Glutamatergic neuron (in vitro differentiated cells): ENCODE measurements at regions not wholly inside any gene's neighbourhood (a gene's known extent, or its start where the extent isn't known, plus 50 kb on each side); places are given as distances from the start of the nearest gene placed in this dataset.

Source experiments
- DNase-seq: peaks from one replicate; pipeline ENCODE4 v3.0.0; 2022
- H3K27ac Mint-ChIP-seq: one replicate; pipeline ENCODE4 v1.8.0; 2020; ENCODE audit warnings: mild to moderate bottlenecking, mixed read lengths, inconsistent platforms; ENCODE audit not compliant: unreplicated experiment
- H3K27me3 Mint-ChIP-seq: one replicate; pipeline ENCODE4 v1.8.0; 2020; ENCODE audit warnings: mild to moderate bottlenecking, moderate library complexity, mixed read lengths, inconsistent platforms; ENCODE audit not compliant: unreplicated experiment
- H3K36me3 Mint-ChIP-seq: one replicate; pipeline ENCODE4 v1.8.0; 2020; ENCODE audit warnings: mild to moderate bottlenecking, mixed read lengths, inconsistent platforms; ENCODE audit not compliant: unreplicated experiment
- H3K4me1 Mint-ChIP-seq: one replicate; pipeline ENCODE4 v1.8.0; 2020; ENCODE audit warnings: mild to moderate bottlenecking, low read depth, mixed read lengths, inconsistent platforms; ENCODE audit not compliant: unreplicated experiment
- H3K4me3 Mint-ChIP-seq: one replicate; pipeline ENCODE4 v1.8.0; 2020; ENCODE audit warnings: mild to moderate bottlenecking, mixed read lengths, inconsistent platforms; ENCODE audit not compliant: unreplicated experiment
- H3K9me3 Mint-ChIP-seq: one replicate; pipeline ENCODE4 v1.8.0; 2020; ENCODE audit warnings: mild to moderate bottlenecking, moderate library complexity, mixed read lengths, inconsistent platforms; ENCODE audit not compliant: unreplicated experiment
- TF ChIP-seq, protein P1 (sequence below): fragments of 200-600 bp; sonication (generic); IDR thresholded peaks from one replicate; pipeline ENCODE4 v1.5.0; 2021; ENCODE audit not compliant: partially characterized antibody, unreplicated experiment

DNA sequence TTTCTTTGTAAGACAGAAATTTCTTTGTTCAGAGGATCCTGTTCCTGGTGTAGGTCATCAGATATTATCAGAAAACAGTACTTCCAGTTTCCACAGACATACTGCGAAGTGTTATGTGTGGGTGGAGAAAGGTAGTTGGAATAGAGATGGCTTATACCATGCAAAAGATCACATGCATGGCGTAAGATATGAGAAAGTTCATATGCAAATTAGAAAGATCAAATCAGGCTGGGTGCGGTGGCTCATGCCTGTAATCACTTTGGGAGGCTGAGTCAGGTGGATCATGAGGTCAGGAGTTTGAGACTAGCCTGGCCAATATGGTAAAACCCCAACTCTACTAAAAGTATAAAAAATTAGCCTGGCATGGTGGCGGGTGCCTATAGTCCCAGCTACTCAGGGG is 65.2 kb upstream of the GLIS3 start:
- Mint-ChIP-seq H3K27ac (no peak overlapping the region), H3K4me3 (no peak overlapping the region), H3K4me1 (no peaks in the 10 kb centered on the region), H3K9me3 (peaks cover 1% of the 10 kb centered on the region), H3K36me3 (no peaks in the 10 kb centered on the region), H3K27me3 (no peaks in the 10 kb centered on the region)
- TF ChIP-seq, protein P1, sequence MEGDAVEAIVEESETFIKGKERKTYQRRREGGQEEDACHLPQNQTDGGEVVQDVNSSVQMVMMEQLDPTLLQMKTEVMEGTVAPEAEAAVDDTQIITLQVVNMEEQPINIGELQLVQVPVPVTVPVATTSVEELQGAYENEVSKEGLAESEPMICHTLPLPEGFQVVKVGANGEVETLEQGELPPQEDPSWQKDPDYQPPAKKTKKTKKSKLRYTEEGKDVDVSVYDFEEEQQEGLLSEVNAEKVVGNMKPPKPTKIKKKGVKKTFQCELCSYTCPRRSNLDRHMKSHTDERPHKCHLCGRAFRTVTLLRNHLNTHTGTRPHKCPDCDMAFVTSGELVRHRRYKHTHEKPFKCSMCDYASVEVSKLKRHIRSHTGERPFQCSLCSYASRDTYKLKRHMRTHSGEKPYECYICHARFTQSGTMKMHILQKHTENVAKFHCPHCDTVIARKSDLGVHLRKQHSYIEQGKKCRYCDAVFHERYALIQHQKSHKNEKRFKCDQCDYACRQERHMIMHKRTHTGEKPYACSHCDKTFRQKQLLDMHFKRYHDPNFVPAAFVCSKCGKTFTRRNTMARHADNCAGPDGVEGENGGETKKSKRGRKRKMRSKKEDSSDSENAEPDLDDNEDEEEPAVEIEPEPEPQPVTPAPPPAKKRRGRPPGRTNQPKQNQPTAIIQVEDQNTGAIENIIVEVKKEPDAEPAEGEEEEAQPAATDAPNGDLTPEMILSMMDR = no peak
- DNase-seq = no peak

DNA sequence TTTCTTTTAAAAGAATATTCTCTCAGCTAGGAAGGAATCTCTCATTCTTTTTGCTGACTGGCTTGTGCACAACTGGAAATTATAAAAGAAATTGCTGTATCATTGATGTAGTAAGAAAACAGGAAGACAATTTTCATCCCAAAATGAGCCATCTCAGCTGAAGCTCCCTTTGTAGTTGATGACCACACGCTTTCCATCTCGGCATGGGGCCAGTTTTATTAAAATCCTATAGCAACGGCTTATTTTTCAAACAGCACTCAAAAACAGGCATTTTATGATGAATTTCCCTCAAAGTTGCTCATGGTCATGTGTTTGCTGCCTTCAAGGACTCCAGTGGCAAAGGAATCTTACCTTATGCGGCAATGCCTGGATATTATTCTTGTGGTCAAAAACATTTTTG is 62.4 kb upstream of the GLIS3 start:
- DNase-seq = no peak
- no peaks in the 10 kb centered on the region for H3K36me3 Mint-ChIP-seq
- TF ChIP-seq, protein P1 = no peak
- no peak overlapping the region for H3K4me3 Mint-ChIP-seq
- peaks cover 1% of the 10 kb centered on the region for H3K9me3 Mint-ChIP-seq
- no peaks in the 10 kb centered on the region for H3K27me3 Mint-ChIP-seq
- H3K4me1 Mint-ChIP-seq = no peaks in the 10 kb centered on the region
- H3K27ac Mint-ChIP-seq = no peak overlapping the region

DNA sequence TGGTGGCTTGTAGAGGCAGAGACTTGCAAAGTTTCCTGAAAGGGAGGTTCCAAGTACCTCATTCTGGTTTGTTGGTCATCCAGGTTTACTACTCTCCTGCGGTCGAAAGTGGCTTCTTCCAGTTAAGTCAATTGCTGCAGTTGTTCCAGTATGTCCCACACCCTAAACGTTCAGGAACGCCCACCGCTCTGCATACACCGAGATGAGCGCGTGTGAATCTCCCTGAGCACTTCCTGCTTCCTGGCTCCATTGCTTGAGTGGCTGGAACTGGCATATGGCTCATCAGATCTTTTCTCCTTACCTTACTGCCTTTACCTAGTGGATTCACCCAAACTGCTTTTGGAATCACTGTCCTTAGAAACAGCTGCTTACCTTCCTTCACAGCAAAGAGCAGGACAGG is 59.1 kb upstream of the GLIS3 start:
- no peak overlapping the region for H3K27ac Mint-ChIP-seq
- no peak for DNase-seq
- no peaks in the 10 kb centered on the region for H3K4me1 Mint-ChIP-seq
- H3K9me3 Mint-ChIP-seq = peaks cover 1% of the 10 kb centered on the region
- TF ChIP-seq, protein P1 = no peak
- H3K4me3 Mint-ChIP-seq = no peak overlapping the region
- H3K36me3 Mint-ChIP-seq = no peaks in the 10 kb centered on the region
- no peaks in the 10 kb centered on the region for H3K27me3 Mint-ChIP-seq

DNA sequence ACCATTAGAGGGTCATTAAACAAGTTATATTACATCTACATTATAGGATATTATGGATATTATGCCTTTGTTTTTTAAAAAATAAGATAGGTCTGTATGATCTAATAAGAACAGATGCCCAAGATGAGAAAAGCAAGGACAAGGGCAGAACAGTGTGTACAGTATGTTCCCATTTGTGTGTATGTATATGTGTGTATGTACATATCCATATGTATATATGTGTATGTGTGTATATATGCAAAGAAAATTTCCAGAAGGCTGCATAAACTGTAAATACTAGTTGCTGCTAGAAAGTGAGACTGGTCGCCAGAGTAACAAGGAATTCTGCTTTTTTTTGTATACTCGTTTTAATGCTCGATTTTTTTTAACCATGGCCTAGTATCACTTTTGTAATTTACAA is 58.1 kb upstream of the GLIS3 start:
- no peaks in the 10 kb centered on the region for H3K36me3 Mint-ChIP-seq
- DNase-seq = no peak
- peaks cover 1% of the 10 kb centered on the region for H3K9me3 Mint-ChIP-seq
- no peak overlapping the region for H3K27ac Mint-ChIP-seq
- no peak overlapping the region for H3K4me3 Mint-ChIP-seq
- TF ChIP-seq, protein P1 = no peak
- H3K4me1 Mint-ChIP-seq = no peaks in the 10 kb centered on the region
- H3K27me3 Mint-ChIP-seq = no peaks in the 10 kb centered on the region

DNA sequence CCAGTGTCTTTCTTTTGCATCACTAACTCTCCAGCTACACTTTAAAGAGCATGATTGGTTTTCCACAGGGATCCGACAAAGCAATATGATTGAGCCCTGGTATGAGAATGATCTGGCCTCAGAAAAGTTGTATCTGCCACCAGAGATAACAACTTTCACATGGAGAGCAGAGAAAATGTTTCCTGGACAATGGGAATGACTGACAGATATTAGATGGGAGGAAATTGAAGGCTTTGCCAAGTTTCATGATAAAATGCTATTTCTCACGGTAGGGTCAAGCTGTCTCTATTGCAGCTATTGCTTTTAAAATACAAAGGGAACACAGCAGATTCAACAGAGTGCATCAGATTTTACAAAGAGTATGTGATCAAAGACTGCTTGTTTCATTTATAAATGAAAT is 56.4 kb upstream of the GLIS3 start:
- no peaks in the 10 kb centered on the region for H3K9me3 Mint-ChIP-seq
- peaks cover 2% of the 10 kb centered on the region for H3K27me3 Mint-ChIP-seq
- H3K36me3 Mint-ChIP-seq = no peaks in the 10 kb centered on the region
- H3K27ac Mint-ChIP-seq = no peak overlapping the region
- no peaks in the 10 kb centered on the region for H3K4me1 Mint-ChIP-seq
- H3K4me3 Mint-ChIP-seq = no peak overlapping the region
- TF ChIP-seq, protein P1 = no peak
- no peak for DNase-seq
